Tongue (tissue), 1 donor: ENCODE measurements at regions not wholly inside any gene's neighbourhood (a gene's known extent, or its start where the extent isn't known, plus 50 kb on each side); places are given as distances from the start of the nearest gene placed in this dataset.

Source experiments
- DNase-seq: peaks from one replicate; pipeline ENCODE4 v3.0.0-alpha.2; 2015

- DNase-seq: no peak
Measured at GRCh38 chr2:144705328-144706245, 185.7 kb upstream of the ZEB2 start.

DNA sequence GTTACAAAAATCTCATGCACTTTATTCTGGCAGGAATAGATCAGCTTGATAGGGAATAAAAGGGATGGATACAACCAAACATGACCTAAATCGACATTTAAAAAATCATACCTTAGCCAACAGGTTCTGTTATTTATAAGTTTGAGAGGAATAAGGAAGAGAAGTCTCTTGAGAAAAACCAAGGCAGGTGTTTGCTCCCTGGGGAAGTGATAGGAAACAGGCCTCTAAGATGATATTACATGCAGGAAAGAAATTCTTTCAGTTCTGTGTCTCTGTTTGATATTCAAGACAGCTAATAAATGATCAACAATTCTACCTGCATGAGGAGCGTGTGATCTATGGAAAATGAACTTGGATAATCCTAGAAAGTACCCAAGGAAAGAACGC lies 184.8 kb upstream of the ZEB2 start:
- DNase-seq: no peak

- DNase-seq: no peak
Measured at GRCh38 chr2:144703852-144704708, 184.2 kb upstream of the ZEB2 start.

- DNase-seq: no peak
Measured at GRCh38 chr2:144702051-144702450, 182.1 kb upstream of the ZEB2 start.

- DNase-seq: no peak
Measured at GRCh38 chr2:144701259-144701658, 181.3 kb upstream of the ZEB2 start.

DNA sequence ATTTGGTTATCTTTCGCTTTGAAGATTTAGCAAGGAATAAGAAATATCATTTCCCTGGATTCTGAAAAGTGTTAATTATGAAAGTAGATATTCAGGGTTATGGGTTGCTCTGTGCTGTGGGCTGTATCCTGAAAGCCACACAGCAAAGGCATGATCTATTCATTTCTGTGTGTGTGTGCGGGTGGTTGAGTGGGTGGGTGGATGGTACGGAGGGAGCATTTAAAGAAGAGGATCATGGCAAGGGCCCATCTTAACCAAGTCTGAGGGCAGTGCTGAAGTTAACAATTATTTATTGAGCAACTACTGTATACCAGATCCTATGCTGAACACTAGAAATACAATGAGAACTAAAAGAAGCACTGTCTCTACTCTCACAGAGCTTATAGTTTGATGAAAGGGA lies 178.2 kb upstream of the ZEB2 start:
- no peak for DNase-seq

DNA sequence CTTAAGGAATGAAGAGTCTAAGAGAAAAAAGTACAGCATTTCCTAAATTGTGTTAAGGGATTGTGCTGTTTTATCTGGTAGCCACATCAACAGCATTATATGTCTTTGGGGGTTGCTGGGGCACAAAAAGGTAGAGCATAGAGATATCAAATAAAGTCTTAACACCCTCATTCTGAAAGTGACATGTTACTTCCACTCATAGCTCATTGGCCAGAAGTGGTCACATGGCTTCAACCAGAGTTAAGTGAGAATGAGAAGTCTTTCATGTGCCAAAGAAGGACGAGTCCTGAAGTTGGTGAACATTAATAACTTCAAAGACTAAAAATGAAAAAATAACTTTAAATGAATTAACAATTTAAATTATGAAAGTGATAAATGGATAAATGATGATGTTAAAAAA lies 175.7 kb upstream of the ZEB2 start:
- no peak for DNase-seq

- DNase-seq: no peak
Measured at GRCh38 chr2:144694456-144694855, 174.5 kb upstream of the ZEB2 start.

- no peak for DNase-seq
Measured at GRCh38 chr2:144693179-144693578, 173.3 kb upstream of the ZEB2 start.

DNA sequence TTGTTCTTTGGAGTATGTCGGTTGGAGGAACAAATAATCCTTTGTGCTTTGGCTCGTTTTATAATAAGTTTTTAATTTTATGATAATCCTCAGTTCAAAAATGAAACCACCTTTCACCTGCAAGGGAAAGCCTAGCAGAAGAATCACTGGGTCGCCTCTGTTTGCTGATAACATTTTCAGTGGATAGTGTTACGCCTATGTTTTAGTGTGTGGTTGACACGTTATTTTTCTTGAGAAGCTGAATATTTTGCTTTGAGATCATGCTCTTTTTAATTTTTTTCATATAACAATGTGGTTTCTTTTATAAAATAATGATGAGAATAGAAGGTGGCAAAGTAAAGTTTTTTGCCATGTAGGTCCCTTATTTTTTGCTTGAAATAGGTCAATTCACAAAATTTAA lies 172.7 kb upstream of the ZEB2 start:
- no peak for DNase-seq

- no peak for DNase-seq
Measured at GRCh38 chr2:144690771-144691170, 170.9 kb upstream of the ZEB2 start.

GRCh38 chr2:144686518-144687215 lies 166.7 kb upstream of the ZEB2 start:
- no peak for DNase-seq

- DNase-seq: no peak
Measured at GRCh38 chr2:144683966-144684365, 164.0 kb upstream of the ZEB2 start.

DNA sequence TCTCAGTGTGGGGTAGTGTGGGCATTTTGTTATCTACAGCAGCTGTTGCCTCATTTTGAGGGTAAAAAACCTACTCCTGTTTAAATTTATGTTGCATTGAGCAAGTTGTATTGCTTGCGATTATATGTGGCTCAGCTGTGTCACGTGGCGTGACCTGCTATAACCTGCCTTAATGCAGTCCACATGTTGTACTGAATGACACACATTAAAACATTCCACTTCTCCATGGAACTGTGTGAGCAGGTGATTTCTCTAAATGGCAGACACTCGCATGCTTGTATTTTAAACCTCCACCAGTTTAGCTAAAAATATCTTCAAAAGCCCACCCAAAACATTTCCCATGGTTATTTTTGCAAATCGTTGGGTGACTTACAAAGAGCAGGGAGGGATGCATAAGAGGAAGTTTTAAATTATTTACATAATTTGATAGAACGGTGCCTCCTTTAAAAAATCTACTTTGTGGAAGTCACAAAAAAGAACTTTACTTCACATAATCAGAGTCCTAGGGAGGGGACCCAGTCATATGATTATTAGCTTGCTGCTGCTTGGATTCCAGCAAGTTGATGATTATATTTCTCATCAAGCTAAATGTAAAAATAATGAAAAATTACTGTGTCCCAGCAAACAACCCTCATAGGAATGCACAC lies 163.3 kb upstream of the ZEB2 start:
- DNase-seq: no peak

DNA sequence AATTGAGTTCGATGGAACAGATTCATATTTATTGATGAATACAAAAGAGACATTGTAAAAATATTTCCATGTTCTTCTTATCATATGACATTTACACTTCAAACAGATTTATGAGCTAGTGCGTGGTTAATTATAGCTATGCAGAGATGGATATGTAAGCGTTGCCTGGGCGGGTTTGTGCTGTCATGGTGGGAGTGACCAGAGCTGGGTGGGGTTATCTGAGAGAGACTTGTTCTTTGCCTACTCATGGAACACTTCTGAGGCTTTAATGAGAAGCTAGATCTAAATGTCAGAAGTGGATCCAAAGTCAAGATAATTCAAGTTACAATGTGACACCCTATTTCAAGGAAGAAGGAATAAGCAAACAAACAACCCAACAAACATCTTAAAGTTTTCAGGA lies 162.3 kb upstream of the ZEB2 start:
- DNase-seq: peak; percentile 24

DNA sequence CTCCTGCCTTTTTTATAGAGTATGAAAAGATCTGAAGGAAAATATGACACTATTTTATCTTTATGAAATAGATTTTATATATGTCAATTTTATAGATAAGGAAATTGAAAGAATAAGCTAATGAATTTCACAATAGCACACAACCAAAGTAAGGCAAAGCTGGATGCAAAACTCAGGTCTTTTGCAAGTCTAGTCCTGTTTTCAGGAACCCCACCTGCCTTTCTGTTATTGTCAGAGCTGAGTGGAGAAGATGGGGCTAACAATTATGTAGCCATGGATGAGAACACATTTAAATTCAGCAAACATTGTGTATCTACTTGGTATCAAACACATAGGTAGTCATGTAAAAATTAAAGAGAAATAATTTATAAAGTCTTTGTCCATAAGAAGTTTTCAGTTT lies 161.5 kb upstream of the ZEB2 start:
- no peak for DNase-seq

DNA sequence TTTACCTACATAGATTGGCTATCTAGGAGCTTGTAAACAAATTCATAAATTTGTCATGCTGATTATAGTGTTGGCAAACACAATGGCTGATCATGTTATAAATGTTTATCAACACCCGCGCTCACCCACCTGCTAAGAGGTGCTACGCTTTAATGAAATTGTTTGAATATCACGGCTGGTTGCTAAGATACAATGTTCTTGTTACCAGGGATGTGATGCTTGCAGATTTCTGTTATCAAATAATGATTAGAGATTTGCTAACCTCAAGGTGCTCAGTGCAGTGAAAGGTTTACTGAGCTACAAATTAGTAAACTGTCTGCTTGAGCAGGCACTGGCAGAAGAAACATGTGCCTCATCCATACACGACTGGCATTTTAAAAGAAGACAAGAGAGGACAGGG lies 160.0 kb upstream of the ZEB2 start:
- DNase-seq: no peak

DNA sequence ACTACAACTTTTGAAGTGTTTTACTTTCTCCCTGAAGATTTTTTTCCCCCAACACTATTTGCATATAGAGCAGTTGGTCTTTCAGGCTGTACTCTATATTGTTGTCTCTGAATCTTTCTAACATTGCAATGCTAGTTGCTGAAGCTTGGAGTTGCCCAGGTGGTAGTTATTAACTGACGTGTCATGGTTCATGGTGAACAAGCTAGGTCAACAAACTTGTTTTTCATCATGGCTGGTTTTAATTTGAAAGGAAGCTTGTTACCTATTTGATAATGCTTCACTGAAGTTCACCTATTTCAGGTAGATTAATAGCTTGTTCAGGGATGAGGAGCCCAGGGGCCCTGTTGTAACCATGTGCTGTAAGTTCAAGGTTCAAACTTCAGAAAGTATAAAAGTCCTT lies 158.8 kb upstream of the ZEB2 start:
- no peak for DNase-seq

DNA sequence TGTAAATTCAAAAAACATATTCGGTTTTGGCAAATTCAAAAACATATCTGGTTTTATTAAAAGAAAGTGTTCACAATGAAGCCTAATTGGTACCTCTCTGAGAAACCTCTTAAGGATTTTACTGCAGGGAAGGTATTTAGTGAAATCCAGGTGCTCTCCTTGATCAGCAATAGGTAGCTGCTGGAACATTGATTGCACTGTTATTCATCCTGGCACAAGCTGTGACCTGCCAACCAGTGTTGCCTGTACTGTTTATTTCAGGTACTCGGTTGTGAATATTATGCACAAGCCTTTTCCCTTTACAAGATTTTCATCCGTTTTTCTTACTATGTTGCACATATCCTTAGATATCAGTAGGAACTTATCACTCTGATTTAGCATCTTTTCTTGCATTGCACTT lies 155.8 kb upstream of the ZEB2 start:
- DNase-seq: no peak

DNA sequence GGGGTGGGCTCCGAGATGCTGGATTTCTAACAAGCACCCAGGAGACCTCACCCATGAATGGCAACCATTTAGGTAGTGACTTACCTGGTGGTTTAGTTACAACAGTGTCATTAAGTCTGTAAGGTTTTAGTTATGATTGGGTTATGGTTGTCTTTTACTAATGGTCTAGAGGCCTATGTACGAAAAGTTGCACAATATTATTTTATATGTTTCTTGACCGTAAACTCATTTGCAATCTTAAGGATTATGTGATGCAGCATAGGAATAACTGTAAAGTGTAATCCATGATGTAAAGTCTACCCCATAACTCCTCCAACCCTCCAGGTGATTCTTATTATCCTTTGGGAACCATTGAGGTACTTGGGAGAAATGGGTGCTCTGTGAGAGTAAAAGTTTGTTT lies 155.4 kb upstream of the ZEB2 start:
- no peak for DNase-seq

DNA sequence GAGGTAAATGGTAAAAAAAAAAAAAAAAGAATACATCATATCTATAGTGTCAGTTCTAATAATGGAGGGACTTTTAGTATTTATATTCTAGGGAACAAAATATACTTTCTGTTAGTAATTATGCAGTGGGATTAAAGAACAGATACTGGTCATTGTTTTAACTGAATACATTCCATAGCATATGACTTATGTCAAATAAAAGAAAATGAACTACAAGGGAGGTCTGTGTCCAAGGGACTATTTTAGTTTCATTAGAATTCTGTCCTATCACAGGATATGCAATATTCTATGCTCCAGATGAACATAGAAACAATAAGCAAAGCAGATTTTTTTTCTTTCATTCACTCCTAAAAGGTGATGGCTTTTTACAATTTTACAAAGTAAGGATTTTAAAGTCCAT lies 154.2 kb upstream of the ZEB2 start:
- DNase-seq: no peak

GRCh38 chr2:144673456-144673855 lies 153.5 kb upstream of the ZEB2 start:
- DNase-seq: no peak
